Germinal center (tissue), 1 donor: ENCODE measurements at regions not wholly inside any gene's neighbourhood (a gene's known extent, or its start where the extent isn't known, plus 50 kb on each side); places are given as distances from the start of the nearest gene placed in this dataset.

Experiments used
- DNase-seq: peaks from one replicate; pipeline ENCODE4 v3.0.0; 2012; ENCODE audit warnings: mixed read lengths, low spot score

- no peak for DNase-seq
These were observed 579.5 kb downstream of the MBD2 start for GRCh38 chr18:53644799-53645471.

DNA sequence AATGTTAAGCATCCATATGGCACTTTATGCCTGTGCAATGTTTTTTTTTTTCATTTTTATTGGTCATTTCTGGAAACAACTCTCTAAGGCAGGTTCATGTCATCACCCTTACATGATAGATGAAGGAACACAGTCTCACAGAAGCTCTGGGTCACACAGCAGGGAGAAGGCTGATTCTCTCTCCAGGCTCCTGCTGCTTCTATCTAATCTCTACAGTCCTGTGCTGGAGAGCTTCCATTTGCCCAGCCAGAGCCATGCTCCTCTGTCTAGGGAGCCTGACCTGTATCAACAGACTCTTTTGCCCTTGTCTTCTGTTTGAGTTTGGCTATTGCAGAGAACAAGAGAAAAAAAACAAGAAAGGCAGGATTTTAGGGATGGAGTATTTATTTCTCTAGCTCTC is 584.8 kb downstream of the MBD2 start:
- no peak for DNase-seq

GRCh38 chr18:53629337-53629736 is 595.1 kb downstream of the MBD2 start:
- DNase-seq = no peak

DNA sequence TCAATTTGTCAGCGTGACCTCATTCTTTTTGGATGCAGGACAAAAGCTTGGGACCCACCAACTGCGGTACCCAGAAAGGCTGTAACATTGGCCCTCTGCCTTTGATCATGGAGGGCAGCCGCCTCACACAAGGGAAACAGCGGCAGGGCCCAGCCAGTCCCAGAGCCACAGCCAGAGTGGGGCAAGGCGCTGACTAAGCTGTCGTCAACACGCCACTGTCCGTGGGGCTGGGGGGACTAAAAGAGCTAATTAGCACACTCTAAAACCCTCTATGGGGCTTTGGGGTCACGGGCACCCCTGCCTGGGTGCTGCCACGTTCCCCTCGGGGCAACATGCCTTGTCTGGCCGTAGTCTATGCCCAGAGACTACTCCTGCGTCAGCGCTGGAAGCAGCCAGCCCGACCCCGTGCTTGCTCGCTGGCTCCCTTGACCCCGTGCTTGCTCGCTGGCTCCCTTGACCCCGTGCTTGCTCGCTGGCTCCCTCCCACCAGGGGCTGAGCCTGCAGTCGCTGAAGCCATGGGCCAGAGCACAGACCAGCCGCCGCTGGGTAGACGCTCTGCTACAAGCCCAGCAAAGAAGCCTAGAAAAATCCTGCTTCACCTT is 598.4 kb downstream of the MBD2 start:
- no peak for DNase-seq

DNA sequence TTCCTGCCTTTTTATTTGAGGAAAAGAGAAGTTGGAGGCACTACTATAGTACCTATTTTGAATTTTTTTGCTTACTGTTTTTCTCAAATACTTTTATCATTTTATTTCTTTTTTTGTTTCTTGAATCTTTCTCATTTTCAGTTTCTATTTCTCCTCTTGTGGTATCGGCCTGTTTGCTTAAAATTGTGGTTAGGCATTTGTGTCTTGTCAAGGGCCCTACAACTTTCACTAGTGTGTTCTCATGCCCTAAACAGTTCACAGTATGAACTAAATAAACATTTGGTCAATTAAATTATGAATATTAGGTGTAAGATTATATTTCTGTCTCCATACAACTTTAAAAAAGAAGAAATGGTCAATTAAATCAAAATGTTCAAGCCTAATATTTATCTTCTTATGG is 613.5 kb downstream of the MBD2 start:
- DNase-seq = no peak

DNA sequence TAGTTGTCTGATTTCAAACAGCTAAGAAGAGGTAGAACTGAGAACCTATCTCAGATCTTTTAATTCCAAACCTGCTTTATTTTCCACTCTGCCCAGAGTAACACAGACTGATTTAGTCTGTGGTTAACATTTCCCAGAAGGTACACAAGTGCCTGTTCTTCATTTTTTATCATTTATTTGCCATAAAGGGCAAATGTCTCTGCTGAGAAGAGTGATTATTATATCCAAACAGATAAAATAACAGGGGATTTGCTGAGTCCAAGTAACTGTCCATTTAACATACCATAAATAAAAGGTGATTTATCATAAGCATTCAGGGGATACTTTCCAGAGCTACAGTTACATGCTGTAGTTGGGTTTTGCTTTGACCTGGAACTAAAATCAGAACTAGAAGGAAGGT is 617.7 kb downstream of the MBD2 start:
- DNase-seq = no peak

DNA sequence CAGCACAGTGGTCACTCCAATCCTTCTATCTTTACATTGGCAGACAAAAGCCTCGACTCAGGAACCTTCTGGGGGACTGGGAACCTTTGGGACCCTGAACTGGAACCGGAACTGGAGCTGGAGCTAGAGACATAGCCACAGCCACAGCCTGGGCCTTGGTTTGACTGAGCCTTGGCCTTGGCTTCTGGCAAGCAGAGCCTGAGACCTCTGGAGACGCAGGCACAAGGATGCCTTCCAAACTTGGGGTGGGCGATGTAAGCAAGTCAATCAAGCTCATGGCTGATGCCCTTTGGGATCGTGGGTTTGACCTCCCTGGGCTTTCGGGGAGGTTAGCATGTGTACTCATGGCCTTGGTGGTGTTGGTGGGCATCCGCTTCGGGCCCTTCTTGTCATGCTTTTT is 619.3 kb downstream of the MBD2 start:
- no peak for DNase-seq

DNA sequence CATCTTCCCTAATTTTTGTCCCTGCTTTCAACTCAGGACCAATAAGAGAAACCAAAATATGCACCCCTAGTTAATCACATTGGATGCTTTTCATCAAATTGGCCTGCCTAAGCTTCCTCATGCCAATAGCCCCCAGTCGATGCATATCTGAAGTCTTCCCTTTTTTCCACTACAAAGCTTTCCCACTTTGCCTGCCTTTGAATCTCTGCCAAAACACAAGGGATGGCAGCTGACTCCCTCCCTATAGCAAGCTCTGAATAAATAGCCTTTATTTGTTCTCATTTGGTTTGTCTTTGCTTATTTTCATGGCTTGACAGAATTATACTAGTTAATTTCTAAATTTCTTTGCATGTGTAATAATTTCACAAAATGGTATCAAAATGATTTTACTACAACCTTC is 621.2 kb downstream of the MBD2 start:
- DNase-seq = no peak

DNA sequence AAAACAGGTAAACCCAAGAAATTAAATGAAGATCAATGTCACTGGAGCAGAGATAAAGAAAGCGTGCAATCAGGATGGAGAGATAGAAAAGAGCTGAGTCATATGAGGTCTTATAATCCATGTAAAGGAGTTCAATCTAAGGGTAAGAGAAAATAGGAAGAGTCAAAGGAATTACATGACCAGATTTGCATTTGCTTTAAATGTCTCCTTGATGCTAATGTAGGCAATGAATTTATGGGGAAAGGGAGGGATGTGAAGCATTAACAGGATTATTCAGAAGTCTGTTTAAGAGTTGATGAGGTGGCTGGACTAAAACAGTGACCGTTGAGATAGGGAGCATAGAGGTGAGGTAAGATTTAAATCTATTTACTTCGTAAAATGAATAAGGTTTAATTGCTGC is 623.1 kb downstream of the MBD2 start:
- no peak for DNase-seq

- DNase-seq = no peak
These were observed 637.5 kb downstream of the MBD2 start for GRCh38 chr18:53586923-53587322.
